GM18511 (cell line): ENCODE measurements at regions not wholly inside any gene's neighbourhood (a gene's known extent, or its start where the extent isn't known, plus 50 kb on each side); places are given as distances from the start of the nearest gene placed in this dataset.
A peak's percentile ranks its signal among the peaks of the same experiment; 100 is the strongest.
"Not testable (repeated sequence)": the region's sequence is repeated elsewhere in the genome, so short reads cannot be mapped to it uniquely, and the experiment has no call there.

Experiments
- ATAC-seq: cut with Tn5 transposase; IDR thresholded peaks from one replicate; pipeline ENCODE4 v1.9.1; 2021; ENCODE audit warnings: mild to moderate bottlenecking, moderate library complexity; ENCODE audit not compliant: unreplicated experiment

GRCh38 chr1:147103416-147104155 lies 68.7 kb downstream of the PRKAB2 start:
- not testable (repeated sequence) for ATAC-seq

DNA sequence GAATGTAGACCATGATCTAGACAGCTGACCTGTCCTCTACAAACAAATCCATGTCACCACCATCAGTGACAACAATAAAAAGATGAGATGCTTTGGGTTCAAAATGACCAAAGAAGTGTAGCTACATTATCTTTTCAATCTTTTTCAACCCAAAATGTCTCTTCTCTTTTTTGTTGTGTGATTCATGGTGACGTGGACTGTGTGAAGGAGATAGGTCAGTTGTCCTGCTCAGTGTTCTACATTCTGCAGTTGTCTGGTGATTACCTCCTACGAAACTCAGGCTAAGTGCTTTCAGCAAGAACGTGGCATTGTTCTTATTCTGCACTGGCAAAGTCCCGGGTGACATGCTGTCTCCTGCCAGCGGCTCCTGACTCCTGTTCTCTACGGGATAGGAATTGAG lies 73.1 kb downstream of the PRKAB2 start:
- ATAC-seq, result no peak

- not testable (repeated sequence) for ATAC-seq
Observed at GRCh38 chr1:147098338-147098973, 73.8 kb downstream of the PRKAB2 start.

DNA sequence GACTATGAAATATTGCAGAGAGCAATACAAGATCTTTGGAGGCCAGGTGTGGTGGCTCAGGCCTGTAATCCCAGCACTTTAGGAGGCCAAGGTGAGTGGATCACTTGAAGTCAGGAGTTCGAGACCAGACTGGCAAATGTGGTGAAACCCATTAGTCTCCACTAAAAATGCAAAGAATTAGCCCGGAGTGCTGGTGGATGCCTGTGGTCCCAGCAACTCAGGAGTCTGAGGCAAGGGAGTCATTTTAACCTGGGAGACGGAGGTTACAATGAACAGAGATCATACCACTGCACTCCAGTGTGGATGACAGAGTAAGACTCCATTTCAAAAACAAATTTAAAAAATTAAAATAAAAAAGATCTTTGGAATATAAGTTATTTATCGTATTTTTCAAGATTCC lies 76.6 kb downstream of the PRKAB2 start:
- ATAC-seq, result no peak

DNA sequence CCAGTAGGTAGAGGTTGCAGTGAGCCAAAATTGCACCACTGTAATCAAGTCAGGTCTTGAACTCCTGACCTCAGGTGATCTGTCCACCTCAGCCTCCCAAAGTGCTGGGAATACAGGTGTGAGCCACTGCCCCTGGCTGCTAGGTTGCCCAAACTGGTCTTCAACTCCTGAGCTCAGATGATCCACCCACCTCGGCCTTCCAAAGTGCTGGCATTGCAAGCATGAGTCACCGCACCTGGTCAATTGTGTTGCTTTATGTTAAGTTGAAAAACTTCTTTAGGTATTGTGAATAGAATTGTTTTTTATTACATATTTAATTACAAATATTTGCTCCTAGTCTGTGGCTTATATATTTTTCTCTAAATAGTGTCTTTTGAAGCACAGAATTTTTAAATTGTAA lies 80.5 kb downstream of the PRKAB2 start:
- ATAC-seq, result no peak

DNA sequence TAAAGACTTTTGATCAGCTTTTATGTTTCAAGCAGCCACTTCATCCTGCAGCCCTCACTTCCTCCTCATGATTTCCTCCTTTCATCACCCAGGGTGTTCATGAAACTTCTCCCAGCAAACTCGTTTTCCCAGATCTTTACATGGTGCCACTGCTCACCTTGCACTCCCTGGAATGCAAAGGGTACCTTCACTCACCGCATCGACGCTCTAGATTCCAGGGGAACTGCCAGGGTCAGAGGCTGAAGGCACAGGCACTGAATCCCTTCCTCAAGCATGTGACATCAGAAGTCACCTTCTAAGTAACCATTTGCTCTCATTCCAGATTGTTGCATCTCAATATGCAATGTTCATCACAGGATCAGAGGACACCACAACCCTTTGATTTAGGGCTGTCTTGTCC lies 82.8 kb downstream of the PRKAB2 start:
- no peak for ATAC-seq

DNA sequence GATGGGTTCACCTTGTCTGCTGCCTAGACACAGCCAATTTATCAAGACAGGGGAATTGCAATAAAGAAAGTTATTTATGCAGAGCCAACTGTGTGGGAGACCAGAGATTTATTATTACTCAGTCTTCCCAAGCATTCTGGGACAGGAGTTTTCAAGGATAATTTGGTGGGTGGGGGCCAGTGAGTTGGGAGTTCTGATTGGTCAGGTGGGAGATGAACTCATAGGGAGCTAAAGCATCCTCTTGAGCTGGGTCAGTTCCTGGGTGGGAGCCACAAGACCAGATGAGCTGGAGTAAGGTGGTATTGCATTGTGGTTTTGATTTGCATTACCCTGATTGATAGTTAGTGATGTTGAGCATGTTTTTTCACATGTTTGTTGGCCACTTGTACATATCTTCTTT lies 86.1 kb downstream of the PRKAB2 start:
- no peak for ATAC-seq

DNA sequence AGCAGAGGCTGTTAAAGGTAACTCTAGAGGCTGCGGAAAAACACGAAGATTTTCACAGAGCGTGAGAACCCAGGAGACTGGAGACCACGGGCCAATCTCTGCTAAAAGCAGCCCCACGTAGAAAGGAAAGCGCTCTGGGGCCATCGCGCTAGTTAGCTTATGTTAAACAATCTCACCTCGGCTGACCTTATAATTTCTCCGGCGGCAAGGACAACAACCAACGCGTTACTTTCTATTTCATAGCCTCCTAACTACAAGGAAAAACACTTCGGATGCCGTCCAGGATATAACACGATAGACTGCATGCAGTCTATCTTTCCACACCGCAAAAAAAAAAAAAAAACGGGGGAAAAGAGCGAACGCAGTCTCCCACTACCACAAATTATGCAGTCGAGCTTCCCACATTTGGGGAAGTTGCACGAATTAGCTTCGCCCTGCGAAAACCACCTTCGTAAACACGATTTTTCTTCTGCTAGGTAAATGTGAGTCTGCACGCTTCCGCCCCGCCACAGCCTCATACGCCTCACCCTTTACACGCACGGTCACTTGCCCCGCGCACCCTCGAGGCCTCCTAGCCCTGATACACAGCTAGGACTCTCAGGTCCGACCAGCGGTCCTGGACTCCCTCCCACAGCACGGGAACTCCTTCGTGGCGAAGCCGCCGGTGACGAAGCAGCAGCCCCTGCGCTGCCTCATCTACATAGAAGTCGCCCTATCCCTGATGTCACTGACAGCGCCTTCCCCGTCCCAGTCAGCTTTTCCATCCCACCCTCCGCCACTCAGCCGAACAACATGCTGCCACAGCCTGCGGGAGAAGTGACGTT lies 87.8 kb downstream of the PRKAB2 start:
- peak; percentile 74 for ATAC-seq

DNA sequence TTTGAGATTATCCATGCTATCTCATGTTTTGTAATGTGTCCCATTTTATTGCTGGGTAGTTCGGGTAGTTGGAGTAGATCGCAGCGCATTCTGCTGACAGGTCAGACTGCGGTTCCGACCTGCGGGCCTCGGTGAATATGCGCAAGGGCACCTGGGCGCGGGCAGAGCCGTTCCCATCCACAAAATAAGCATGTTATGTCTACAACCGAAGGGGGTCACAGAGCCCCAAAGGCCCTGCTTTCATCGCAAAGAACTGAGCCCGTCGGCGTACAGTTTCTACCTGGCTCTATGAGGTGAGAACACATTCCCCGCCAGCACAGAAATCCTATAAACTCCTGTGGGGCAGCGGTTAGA lies 88.4 kb downstream of the PRKAB2 start:
- no peak for ATAC-seq

- no peak for ATAC-seq
Observed at GRCh38 chr1:147080671-147081394, 91.4 kb downstream of the PRKAB2 start.

- no peak for ATAC-seq
Observed at GRCh38 chr1:147080006-147080661, 92.1 kb downstream of the PRKAB2 start.

DNA sequence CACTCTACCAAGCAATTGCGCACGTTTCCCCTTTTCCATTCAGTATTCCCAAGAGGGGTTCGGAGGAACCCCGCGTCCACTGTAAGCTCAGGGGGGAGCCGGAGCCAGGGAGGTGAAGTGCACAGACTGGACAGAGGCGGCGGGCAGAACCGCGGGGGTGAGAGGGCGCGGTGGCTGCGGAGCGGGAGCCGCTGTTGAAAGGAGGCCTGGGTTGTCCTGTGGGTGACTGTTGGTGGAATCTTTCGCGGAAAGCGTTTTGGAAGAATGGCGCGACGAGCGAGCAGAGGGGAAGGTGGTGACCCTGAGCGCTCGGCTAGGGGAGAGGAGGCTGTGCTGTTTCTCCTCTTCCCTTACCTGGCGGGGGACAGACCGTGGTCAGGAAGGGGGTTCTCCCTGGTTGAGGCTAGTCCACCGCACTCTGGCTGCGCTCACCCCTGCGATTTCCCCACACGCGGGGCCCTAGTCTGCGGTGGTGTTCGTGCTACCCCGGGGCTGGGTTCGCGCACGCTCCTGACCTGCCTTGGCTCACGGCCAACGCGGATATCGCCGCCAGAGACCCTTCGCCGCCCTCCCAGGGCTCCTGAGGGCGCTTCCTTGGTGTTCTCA lies 92.8 kb downstream of the PRKAB2 start:
- ATAC-seq, result no peak

DNA sequence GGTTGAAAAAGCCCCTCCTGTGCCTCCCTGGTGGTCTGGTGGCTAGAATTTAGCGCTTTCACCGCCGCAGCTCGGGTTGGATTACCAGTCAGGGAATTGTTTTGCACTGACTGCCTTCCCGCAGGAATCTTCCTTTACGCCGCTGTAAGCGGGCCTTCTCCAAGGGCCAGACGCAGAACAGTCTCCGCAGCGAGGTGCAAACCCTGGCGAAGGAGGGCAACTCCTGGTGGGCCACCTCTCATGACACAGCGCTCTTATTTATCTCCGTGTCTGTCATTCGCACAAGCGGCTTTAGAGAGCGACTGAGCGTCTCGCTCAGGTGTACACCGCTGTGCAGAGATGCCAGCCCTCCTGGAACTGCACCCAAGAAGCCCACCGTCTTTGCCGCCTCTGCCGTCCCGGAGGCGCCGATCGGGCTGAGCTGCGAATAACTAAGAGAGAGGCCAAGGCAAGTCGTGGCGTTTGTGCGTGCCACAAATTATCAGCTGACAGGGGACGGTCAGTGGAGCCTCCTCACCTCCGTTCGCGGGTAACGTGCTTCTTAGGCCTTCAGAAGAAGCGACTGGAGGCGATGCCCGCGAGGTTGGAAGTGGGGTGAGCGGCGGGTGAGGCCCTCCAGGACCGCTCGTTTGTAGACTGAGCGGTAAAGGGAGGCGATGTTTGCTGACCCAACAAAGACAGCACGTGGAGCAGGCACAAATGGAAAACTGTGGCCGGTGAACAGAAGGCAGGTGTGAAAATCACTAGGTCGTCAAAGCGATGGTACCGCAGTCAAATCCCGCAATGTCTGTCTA lies 93.5 kb downstream of the PRKAB2 start:
- no peak for ATAC-seq

GRCh38 chr1:147077936-147078605 lies 94.2 kb downstream of the PRKAB2 start:
- ATAC-seq, result no peak

GRCh38 chr1:147077523-147077922 lies 94.7 kb downstream of the PRKAB2 start:
- ATAC-seq, result no peak

DNA sequence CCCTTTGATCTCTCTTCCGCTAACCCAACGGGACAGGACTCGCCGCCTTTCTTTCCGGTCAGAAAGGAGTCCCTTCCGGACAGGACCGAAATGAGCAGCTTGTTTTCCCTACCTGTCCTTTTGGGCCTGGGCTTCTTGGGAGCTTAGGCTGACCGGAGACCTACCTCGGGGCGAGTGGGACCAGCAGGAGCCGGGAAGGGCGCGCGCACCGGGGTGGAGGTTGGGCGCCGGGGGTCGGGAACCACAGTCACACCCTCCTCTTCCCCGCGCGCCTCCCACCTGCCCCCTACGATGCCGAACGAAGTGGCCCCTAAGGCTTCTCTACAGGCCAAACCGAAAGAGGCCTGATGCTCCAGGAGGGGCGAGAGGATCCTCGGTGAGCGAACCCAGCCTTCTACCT lies 95.2 kb downstream of the PRKAB2 start:
- ATAC-seq, result no peak

GRCh38 chr1:147076442-147076841 lies 95.8 kb downstream of the PRKAB2 start:
- ATAC-seq, result no peak

DNA sequence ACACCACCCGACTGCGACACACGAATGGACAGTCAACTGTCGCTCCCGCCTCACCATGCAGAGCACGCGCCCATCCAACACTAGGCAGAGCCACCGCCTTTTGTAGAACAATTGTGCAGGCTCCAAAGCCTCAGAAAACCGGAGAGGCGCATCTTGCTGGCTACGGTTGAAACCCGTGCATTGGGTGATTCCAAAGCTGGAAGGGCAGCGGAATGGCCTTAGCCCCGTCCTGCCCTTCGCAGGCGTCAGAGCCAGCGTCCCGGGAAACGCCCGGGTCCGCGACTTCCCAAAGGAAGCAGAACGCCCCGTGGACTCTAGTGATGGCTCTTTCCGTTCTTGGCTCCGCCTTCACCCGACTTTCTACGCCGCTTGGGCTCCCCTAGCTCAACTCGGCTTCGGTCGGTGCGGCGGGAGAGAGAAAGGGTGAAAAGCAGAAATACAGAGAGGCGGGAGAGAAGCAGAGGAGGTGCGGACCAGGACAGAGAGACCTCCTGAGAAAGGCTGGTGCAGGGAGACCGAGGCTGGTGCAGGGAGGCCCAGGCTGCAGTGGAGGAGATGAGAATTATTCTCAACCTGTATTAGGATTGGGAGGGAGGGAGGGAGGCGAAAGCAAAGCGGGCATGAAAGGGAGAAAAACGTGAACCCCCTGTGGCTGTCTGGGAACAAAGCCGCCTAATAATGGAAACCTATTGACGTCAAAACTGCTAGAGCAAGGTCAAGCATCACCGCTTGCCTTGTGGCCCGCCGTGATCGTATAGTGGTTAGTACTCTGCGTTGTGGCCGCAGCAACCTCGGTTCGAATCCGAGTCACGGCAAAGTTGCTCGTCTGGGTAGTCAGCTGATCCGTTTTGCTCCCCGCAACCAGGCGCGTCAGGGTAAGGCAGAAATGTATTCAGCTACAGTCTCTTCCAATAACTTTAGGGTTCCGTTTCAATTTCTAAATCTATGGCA lies 99.5 kb downstream of the PRKAB2 start:
- ATAC-seq, result no peak
